ENCODE measurements at regions not wholly inside any gene's neighbourhood (a gene's known extent, or its start where the extent isn't known, plus 50 kb on each side); places are given as distances from the start of the nearest gene placed in this dataset.
"Not testable (repeated sequence)": the region's sequence is repeated elsewhere in the genome, so short reads cannot be mapped to it uniquely, and the experiment has no call there.

DNA sequence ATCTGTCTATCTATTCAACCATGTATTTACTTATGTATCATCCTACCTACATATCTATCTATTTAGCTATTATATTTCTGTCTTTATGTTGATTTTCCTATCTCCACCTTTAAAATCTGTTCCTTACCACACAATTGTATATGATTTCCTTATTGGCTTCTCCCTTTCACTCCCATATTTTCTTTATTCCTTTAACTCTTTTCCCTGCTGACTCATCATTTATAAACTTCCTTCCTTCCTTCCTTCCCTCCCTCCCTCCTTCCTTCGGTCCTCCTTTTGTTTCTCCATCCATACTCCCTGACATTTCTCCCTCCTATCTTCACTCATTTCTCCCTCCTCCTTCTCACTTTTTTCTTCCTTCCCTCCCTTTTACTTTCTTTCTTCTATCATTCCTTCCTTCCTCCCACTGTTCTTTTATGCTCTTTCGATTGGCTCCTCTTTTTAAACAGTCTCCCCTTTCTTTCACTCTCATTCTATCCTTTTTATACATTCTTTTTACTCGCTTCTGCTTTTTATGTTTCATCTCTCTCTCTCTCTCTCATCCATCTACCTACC, 100.3 kb downstream of the RBMX2 start:
- no peak overlapping the region for H3K4me3 ChIP-seq (ENCODE audit: low read depth, low read length, poor library complexity, severe bottlenecking)
- no peaks in the 10 kb centered on the region for H3K27me3 ChIP-seq (ENCODE audit: insufficient read depth, low read length)
- H3F3A ChIP-seq (ENCODE audit: insufficient read depth, low read length) = no peaks in the 10 kb centered on the region
- H3K9ac ChIP-seq (ENCODE audit: low read length) = no peak overlapping the region
- TF ChIP-seq EZH2 (IDR thresholded peaks at IDR 0.05; ENCODE audit: borderline replicate concordance, low read length) = no peak
- TF ChIP-seq, protein P1, sequence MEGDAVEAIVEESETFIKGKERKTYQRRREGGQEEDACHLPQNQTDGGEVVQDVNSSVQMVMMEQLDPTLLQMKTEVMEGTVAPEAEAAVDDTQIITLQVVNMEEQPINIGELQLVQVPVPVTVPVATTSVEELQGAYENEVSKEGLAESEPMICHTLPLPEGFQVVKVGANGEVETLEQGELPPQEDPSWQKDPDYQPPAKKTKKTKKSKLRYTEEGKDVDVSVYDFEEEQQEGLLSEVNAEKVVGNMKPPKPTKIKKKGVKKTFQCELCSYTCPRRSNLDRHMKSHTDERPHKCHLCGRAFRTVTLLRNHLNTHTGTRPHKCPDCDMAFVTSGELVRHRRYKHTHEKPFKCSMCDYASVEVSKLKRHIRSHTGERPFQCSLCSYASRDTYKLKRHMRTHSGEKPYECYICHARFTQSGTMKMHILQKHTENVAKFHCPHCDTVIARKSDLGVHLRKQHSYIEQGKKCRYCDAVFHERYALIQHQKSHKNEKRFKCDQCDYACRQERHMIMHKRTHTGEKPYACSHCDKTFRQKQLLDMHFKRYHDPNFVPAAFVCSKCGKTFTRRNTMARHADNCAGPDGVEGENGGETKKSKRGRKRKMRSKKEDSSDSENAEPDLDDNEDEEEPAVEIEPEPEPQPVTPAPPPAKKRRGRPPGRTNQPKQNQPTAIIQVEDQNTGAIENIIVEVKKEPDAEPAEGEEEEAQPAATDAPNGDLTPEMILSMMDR (IDR thresholded peaks at IDR 0.05; ENCODE audit: low read length) = no peak
- no peaks in the 10 kb centered on the region for H3K79me2 ChIP-seq (ENCODE audit: insufficient read depth, low read length)
- no peak overlapping the region for H2AFZ ChIP-seq (ENCODE audit: low read length)
- H3K4me2 ChIP-seq (ENCODE audit: low read length) = no peak overlapping the region
- H3K36me3 ChIP-seq (ENCODE audit: insufficient read depth, low read length) = no peaks in the 10 kb centered on the region
- H3K9me2 ChIP-seq (ENCODE audit: low read depth, low read length) = no peaks in the 10 kb centered on the region
- no peak overlapping the region for H3K27ac ChIP-seq (ENCODE audit: low read depth, low read length, poor library complexity, severe bottlenecking)
- H4K20me1 ChIP-seq (ENCODE audit: insufficient read depth, low read length) = no peaks in the 10 kb centered on the region
- H3K9me3 ChIP-seq (ENCODE audit: low read length) = no peaks in the 10 kb centered on the region
- no peaks in the 10 kb centered on the region for H3K4me1 ChIP-seq (ENCODE audit: insufficient read depth, low read length, severe bottlenecking)

DNA sequence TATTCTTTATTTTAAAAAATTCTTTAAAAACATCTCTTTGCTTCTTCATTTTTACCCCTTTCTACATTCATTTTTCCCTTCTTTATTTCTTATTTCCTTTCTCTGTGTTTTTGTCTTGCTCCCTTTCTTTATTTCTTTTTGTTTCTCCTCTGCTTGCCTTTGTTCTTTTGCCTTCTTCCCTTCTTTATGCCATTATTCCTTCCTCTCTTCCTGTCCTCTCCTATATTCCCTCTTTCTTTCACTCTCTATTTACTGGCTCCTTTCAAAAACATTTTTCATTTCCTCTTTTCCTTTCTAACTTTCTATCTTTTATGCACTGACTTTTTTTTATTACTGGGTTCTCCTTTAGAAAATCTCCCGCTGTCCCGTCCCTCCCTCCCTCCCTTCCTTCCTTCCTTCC, 102.2 kb downstream of the RBMX2 start:
- no peak overlapping the region for H3K4me2 ChIP-seq (ENCODE audit: low read length)
- H3K4me1 ChIP-seq (ENCODE audit: insufficient read depth, low read length, severe bottlenecking) = no peaks in the 10 kb centered on the region
- H4K20me1 ChIP-seq (ENCODE audit: insufficient read depth, low read length) = no peaks in the 10 kb centered on the region
- H3K27me3 ChIP-seq (ENCODE audit: insufficient read depth, low read length) = no peaks in the 10 kb centered on the region
- no peaks in the 10 kb centered on the region for H3K9me2 ChIP-seq (ENCODE audit: low read depth, low read length)
- H2AFZ ChIP-seq (ENCODE audit: low read length) = no peak overlapping the region
- no peaks in the 10 kb centered on the region for H3F3A ChIP-seq (ENCODE audit: insufficient read depth, low read length)
- no peak overlapping the region for H3K27ac ChIP-seq (ENCODE audit: low read depth, low read length, poor library complexity, severe bottlenecking)
- no peaks in the 10 kb centered on the region for H3K9me3 ChIP-seq (ENCODE audit: low read length)
- H3K79me2 ChIP-seq (ENCODE audit: insufficient read depth, low read length) = no peaks in the 10 kb centered on the region
- no peak overlapping the region for H3K4me3 ChIP-seq (ENCODE audit: low read depth, low read length, poor library complexity, severe bottlenecking)
- H3K9ac ChIP-seq (ENCODE audit: low read length) = no peak overlapping the region
- no peaks in the 10 kb centered on the region for H3K36me3 ChIP-seq (ENCODE audit: insufficient read depth, low read length)
- no peak for TF ChIP-seq EZH2 (IDR thresholded peaks at IDR 0.05; ENCODE audit: borderline replicate concordance, low read length)
- TF ChIP-seq, protein P1 (IDR thresholded peaks at IDR 0.05; ENCODE audit: low read length) = no peak

DNA sequence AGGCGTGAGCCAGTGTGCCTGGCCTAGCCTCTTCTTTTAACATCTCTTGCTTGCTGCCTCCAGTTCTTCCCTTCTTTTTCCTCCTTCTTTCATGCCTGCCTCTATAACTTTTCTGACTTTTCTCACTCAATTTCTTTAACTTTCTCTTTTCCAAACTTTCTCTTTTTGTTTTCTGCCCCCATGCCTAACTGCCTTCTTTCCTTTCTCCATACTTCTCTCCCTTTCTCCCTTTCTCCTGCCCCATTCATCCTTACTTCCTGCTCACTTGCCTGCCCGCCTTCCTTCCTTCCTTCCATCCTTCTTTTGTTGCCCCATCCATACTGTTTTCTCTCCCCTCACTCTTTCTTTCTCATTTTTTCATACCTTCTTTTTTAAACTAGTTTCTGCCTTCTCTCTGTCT, 105.2 kb downstream of the RBMX2 start:
- H3K4me3 ChIP-seq (ENCODE audit: low read depth, low read length, poor library complexity, severe bottlenecking) = no peak overlapping the region
- no peaks in the 10 kb centered on the region for H3K79me2 ChIP-seq (ENCODE audit: insufficient read depth, low read length)
- no peaks in the 10 kb centered on the region for H3K9me3 ChIP-seq (ENCODE audit: low read length)
- H2AFZ ChIP-seq (ENCODE audit: low read length) = no peak overlapping the region
- no peak overlapping the region for H3K27ac ChIP-seq (ENCODE audit: low read depth, low read length, poor library complexity, severe bottlenecking)
- H3K4me1 ChIP-seq (ENCODE audit: insufficient read depth, low read length, severe bottlenecking) = no peaks in the 10 kb centered on the region
- H3K27me3 ChIP-seq (ENCODE audit: insufficient read depth, low read length) = no peaks in the 10 kb centered on the region
- H3F3A ChIP-seq (ENCODE audit: insufficient read depth, low read length) = no peaks in the 10 kb centered on the region
- H4K20me1 ChIP-seq (ENCODE audit: insufficient read depth, low read length) = no peaks in the 10 kb centered on the region
- H3K9me2 ChIP-seq (ENCODE audit: low read depth, low read length) = no peaks in the 10 kb centered on the region
- no peaks in the 10 kb centered on the region for H3K36me3 ChIP-seq (ENCODE audit: insufficient read depth, low read length)
- TF ChIP-seq, protein P1 (IDR thresholded peaks at IDR 0.05; ENCODE audit: low read length) = no peak
- TF ChIP-seq EZH2 (IDR thresholded peaks at IDR 0.05; ENCODE audit: borderline replicate concordance, low read length) = no peak
- no peak overlapping the region for H3K9ac ChIP-seq (ENCODE audit: low read length)
- no peak overlapping the region for H3K4me2 ChIP-seq (ENCODE audit: low read length)

DNA sequence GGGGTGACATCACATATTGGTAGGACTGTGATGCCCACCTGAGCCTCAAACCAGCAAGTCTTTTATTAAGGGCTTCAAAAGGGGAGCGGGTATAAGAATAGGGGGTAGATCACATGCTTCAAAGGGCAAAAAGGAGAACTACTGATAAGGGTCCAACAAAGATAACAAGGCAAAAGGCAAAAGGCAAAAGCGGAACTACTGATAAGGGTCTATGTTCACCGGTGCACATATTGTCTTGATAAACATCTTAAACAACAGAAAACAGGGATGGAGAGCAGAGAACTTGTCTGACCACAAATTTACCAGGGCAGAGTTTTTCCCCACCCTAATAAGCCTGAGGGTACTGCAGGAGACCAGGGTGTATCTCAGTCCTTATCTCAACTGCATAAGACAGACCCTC, 110.7 kb downstream of the RBMX2 start:
- H2AFZ ChIP-seq (ENCODE audit: low read length); H3K4me2 ChIP-seq (ENCODE audit: low read length); H4K20me1 ChIP-seq (ENCODE audit: insufficient read depth, low read length); H3K9me3 ChIP-seq (ENCODE audit: low read length); H3F3A ChIP-seq (ENCODE audit: insufficient read depth, low read length); H3K4me1 ChIP-seq (ENCODE audit: insufficient read depth, low read length, severe bottlenecking); H3K9ac ChIP-seq (ENCODE audit: low read length); H3K36me3 ChIP-seq (ENCODE audit: insufficient read depth, low read length); H3K79me2 ChIP-seq (ENCODE audit: insufficient read depth, low read length); H3K27me3 ChIP-seq (ENCODE audit: insufficient read depth, low read length); H3K4me3 ChIP-seq (ENCODE audit: low read depth, low read length, poor library complexity, severe bottlenecking); H3K27ac ChIP-seq (ENCODE audit: low read depth, low read length, poor library complexity, severe bottlenecking); H3K9me2 ChIP-seq (ENCODE audit: low read depth, low read length): not testable (repeated sequence)
